H1 (cell line): ENCODE measurements at regions not wholly inside any gene's neighbourhood (a gene's known extent, or its start where the extent isn't known, plus 50 kb on each side); places are given as distances from the start of the nearest gene placed in this dataset.

Experiments used
- CTCF ChIA-PET: fragments of 300-600 bp; sonication (Branson Sonifier 250); formaldehyde crosslinking; loops from one replicate; lab custom pipeline; 2021; ENCODE audit not compliant: partially characterized antibody; lab: Charles Lee
- POLR2A ChIA-PET: fragments of 300-600 bp; sonication (Branson Sonifier 250); formaldehyde crosslinking; loops from one replicate; lab custom pipeline; 2021; ENCODE audit warnings: inconsistent platforms; ENCODE audit not compliant: partially characterized antibody; lab: Charles Lee
- DNase-seq, 2 experiments: peaks; one replicate each; pipeline versions ENCODE4 v3.0.0 to v3.0.0-alpha.2; 2010 to 2022; ENCODE audit warnings: low spot score in 2 of 2, low read depth in 1 of 2, mixed read lengths in 1 of 2
- FAIRE-seq: peaks from 2 replicates; lab custom pipeline; 2011; peaks lifted over from hg19 to GRCh38; lab: Jason Lieb, UNC
- H2AFZ ChIP-seq: 2 replicates; pipeline ENCODE4 v1.8.1; 2012; ENCODE audit warnings: low read length, inconsistent platforms
- H2AK5ac ChIP-seq: 2 replicates; pipeline ENCODE4 v1.6.1; 2013; ENCODE audit warnings: low read depth, low read length
- H2BK120ac ChIP-seq: replicated peaks from 2 replicates; pipeline ENCODE3; 2013; ENCODE audit warnings: low read depth, low read length, inconsistent platforms
- H2BK12ac ChIP-seq: 2 replicates; pipeline ENCODE4 v1.6.1; 2013; ENCODE audit warnings: low read depth, low read length
- H2BK15ac ChIP-seq: 2 replicates; pipeline ENCODE4 v1.6.1; 2013; ENCODE audit warnings: low read length
- H2BK20ac ChIP-seq: 2 replicates; pipeline ENCODE4 v1.6.1; 2013; ENCODE audit warnings: low read length
- H2BK5ac ChIP-seq: 2 replicates; pipeline ENCODE4 v1.6.1; 2013; ENCODE audit warnings: low read depth, low read length
- H3K14ac ChIP-seq: 2 replicates; pipeline ENCODE4 v1.6.1; 2013; ENCODE audit warnings: inconsistent platforms; ENCODE audit not compliant: insufficient read length
- H3K18ac ChIP-seq: 2 replicates; pipeline ENCODE4 v1.6.1; 2013; ENCODE audit warnings: low read length; ENCODE audit errors: extremely low read depth
- H3K23ac ChIP-seq: 2 replicates; pipeline ENCODE4 v1.6.1; 2013; ENCODE audit warnings: inconsistent platforms; ENCODE audit not compliant: insufficient read length
- H3K23me2 ChIP-seq: 2 replicates; pipeline ENCODE4 v1.6.1; 2013; ENCODE audit warnings: low read depth, low read length
- H3K27ac ChIP-seq: 2 replicates; pipeline ENCODE4 v1.6.1; 2011; ENCODE audit warnings: low read depth, low read length, inconsistent platforms
- H3K27me3 ChIP-seq, 4 experiments: replicated peaks in 1 of 4; 1 replicate in 1 of 4; 2 replicates in 3 of 4; pipeline versions ENCODE4 v1.6.1 to v1.8.1; 2011 to 2013; ENCODE audit warnings: low read length in 3 of 4, mild to moderate bottlenecking in 3 of 4, inconsistent platforms in 2 of 4, mixed read lengths in 2 of 4, moderate library complexity in 1 of 4; ENCODE audit not compliant: control insufficient read depth in 3 of 4, insufficient read depth in 3 of 4; ENCODE audit errors: extremely low read depth in 1 of 4
- H3K36me3 ChIP-seq, 4 experiments: 2 replicates each; pipeline versions ENCODE4 v1.6.1 to v1.8.1; 2011 to 2013; ENCODE audit warnings: mild to moderate bottlenecking in 4 of 4, low read length in 3 of 4, moderate library complexity in 2 of 4, control low read depth in 1 of 4, inconsistent platforms in 1 of 4; ENCODE audit not compliant: insufficient read depth in 4 of 4, control insufficient read depth in 2 of 4
- H3K4ac ChIP-seq: replicated peaks from 2 replicates; pipeline ENCODE3; 2013; ENCODE audit warnings: low read length, low read depth, mixed read lengths, inconsistent platforms; ENCODE audit not compliant: insufficient read length
- H3K4me1 ChIP-seq, 4 experiments: replicated peaks in 1 of 4; 1 replicate in 1 of 4; 2 replicates in 3 of 4; pipeline versions ENCODE4 v1.6.1 to v1.8.1; 2011 to 2013; ENCODE audit warnings: low read length in 3 of 4, inconsistent platforms in 2 of 4, mixed read lengths in 1 of 4; ENCODE audit not compliant: insufficient read depth in 4 of 4, control insufficient read depth in 3 of 4
- H3K4me2 ChIP-seq, 2 experiments: 2 replicates each; pipeline versions ENCODE4 v1.6.1 to v1.8.1; 2011 to 2013; ENCODE audit warnings: low read depth in 2 of 2, low read length in 2 of 2, control low read depth in 1 of 2, inconsistent platforms in 1 of 2, mild to moderate bottlenecking in 1 of 2; ENCODE audit not compliant: insufficient read depth in 1 of 2
- H3K4me3 ChIP-seq, 4 experiments: fragments of 200-600, 300-600 bp in 1 of 4; sonication (generic), shearing (Covaris generic), sonication (Bioruptor Twin) in 1 of 4; 2 replicates each; pipeline versions ENCODE4 v1.5.1 to v1.8.1; 2011 to 2016; ENCODE audit warnings: low read length in 4 of 4, low read depth in 3 of 4, control low read depth in 2 of 4, inconsistent platforms in 2 of 4, mild to moderate bottlenecking in 2 of 4, mixed read lengths in 1 of 4, moderate library complexity in 1 of 4; ENCODE audit not compliant: insufficient read depth in 2 of 4; ENCODE audit errors: extremely low read depth in 1 of 4
- H3K56ac ChIP-seq: replicated peaks from 2 replicates; pipeline ENCODE3; 2013; ENCODE audit warnings: low read depth, mild to moderate bottlenecking, mixed read lengths, low read length, inconsistent platforms; ENCODE audit not compliant: insufficient read length
- H3K79me1 ChIP-seq: 2 replicates; pipeline ENCODE4 v1.6.1; 2013; ENCODE audit warnings: low read depth, low read length, control low read depth
- H3K79me2 ChIP-seq, 2 experiments: 2 replicates each; pipeline versions ENCODE4 v1.6.1 to v1.8.1; 2012 to 2013; ENCODE audit warnings: low read length in 2 of 2, mild to moderate bottlenecking in 2 of 2, inconsistent platforms in 1 of 2; ENCODE audit not compliant: insufficient read depth in 2 of 2, control insufficient read depth in 1 of 2
- H3K9ac ChIP-seq, 4 experiments: replicated peaks in 1 of 4; 1 replicate in 1 of 4; 2 replicates in 3 of 4; pipeline versions ENCODE4 v1.6.1 to v1.8.1; 2011 to 2013; ENCODE audit warnings: low read depth in 3 of 4, low read length in 3 of 4, control low read depth in 2 of 4, mild to moderate bottlenecking in 2 of 4, moderate library complexity in 2 of 4, inconsistent platforms in 1 of 4; ENCODE audit errors: extremely low read depth in 1 of 4
- H3K9me3 ChIP-seq, 2 experiments: 2 replicates each; pipeline versions ENCODE4 v1.6.1 to v1.8.1; 2012 to 2013; ENCODE audit warnings: mild to moderate bottlenecking in 2 of 2, moderate library complexity in 2 of 2, control low read depth in 1 of 2, inconsistent platforms in 1 of 2, low read depth in 1 of 2, low read length in 1 of 2, mixed read lengths in 1 of 2; ENCODE audit not compliant: insufficient read depth in 2 of 2
- H4K20me1 ChIP-seq, 2 experiments: replicated peaks in 1 of 2; 2 replicates each; pipeline versions ENCODE3 to v1.8.1; 2011 to 2013; ENCODE audit warnings: inconsistent platforms in 2 of 2, low read length in 2 of 2, mild to moderate bottlenecking in 1 of 2; ENCODE audit not compliant: insufficient read depth in 2 of 2, control insufficient read depth in 1 of 2
- H4K5ac ChIP-seq: 2 replicates; pipeline ENCODE4 v1.6.1; 2013; ENCODE audit warnings: low read length, low read depth, mixed read lengths, inconsistent platforms; ENCODE audit not compliant: insufficient read length
- H4K8ac ChIP-seq: 2 replicates; pipeline ENCODE4 v1.8.0; 2013; ENCODE audit warnings: mild to moderate bottlenecking, moderate library complexity, low read length, inconsistent platforms; ENCODE audit not compliant: insufficient read depth; ENCODE audit errors: extremely low read depth
- H4K91ac ChIP-seq: replicated peaks from 2 replicates; pipeline ENCODE3; 2013; ENCODE audit warnings: low read length, mixed read lengths, inconsistent platforms; ENCODE audit not compliant: insufficient read length
- ASH2L ChIP-seq: fragments of 200-600, 300-600 bp; sonication (generic); IDR thresholded peaks from one replicate; pipeline ENCODE4 v1.7.1; 2017; ENCODE audit warnings: low read length
- ZNF274 ChIP-seq: IDR thresholded peaks from 2 replicates; pipeline ENCODE4 v1.7.0; 2012; ENCODE audit warnings: low read length, borderline replicate concordance; ENCODE audit errors: extremely low read depth

DNA sequence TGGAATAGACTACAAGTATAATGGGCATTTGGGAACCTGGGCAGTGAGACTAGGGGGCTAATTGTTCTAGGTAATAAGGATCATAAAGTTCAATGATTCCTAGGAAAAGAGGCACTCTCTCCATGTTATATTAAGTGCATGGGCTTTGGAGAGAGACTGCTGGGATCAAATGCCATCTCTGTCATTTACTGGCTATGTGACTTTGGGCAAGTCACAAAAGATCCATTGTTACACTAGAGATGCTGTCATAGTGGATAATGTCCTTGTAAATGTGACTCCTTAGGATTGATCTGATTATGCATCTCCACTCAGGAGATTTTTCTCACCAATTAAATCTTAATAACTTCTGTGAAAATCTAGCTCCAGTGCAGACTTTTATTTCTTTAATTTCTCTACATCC is 156.3 kb upstream of the CACNA2D1 start:
- H3K4me2 ChIP-seq, result no peak overlapping the region
- H3K27me3 ChIP-seq, result no peaks in the 10 kb centered on the region
- no peak overlapping the region for H3K14ac ChIP-seq
- H2BK15ac ChIP-seq, result no peak overlapping the region
- H2BK12ac ChIP-seq, result no peak overlapping the region
- H3K9ac ChIP-seq, result no peak overlapping the region
- H3K23me2 ChIP-seq, result no peaks in the 10 kb centered on the region
- no peak overlapping the region for H4K91ac ChIP-seq
- H3K4me1 ChIP-seq, result peaks cover 0 to 3% (median 0%) of the 10 kb centered on the region in 4 experiments; a peak in 1 of 7 replicates
- no peak overlapping the region for H3K27ac ChIP-seq
- DNase-seq, result no peak
- no peak overlapping the region for H3K4me3 ChIP-seq
- H2BK5ac ChIP-seq, result no peak overlapping the region
- H3K4ac ChIP-seq, result no peak overlapping the region
- H2BK20ac ChIP-seq, result no peak overlapping the region
- no peak overlapping the region for H4K8ac ChIP-seq
- no peak for FAIRE-seq
- H2AFZ ChIP-seq, result no peak overlapping the region
- no peaks in the 10 kb centered on the region for H3K79me2 ChIP-seq
- no peak overlapping the region for H2AK5ac ChIP-seq
- no peaks in the 10 kb centered on the region for H3K79me1 ChIP-seq
- no peak overlapping the region for H2BK120ac ChIP-seq
- ChIA-PET POLR2A (no interaction called here), CTCF (interaction anchor here (0.6 to 1.3 kb wide), 6 partner anchors 10 to 557 kb away, joined by 3 to 4 read pairs (median 3); no protein-coding TSS in a partner anchor)
- H3K18ac ChIP-seq, result no peak overlapping the region
- no peak overlapping the region for H4K5ac ChIP-seq
- H3K23ac ChIP-seq, result no peak overlapping the region
- H3K36me3 ChIP-seq, result no peaks in the 10 kb centered on the region
- TF ChIP-seq ASH2L (no peak), ZNF274 (no peak)
- H3K9me3 ChIP-seq, result peaks cover 0 to 3% of the 10 kb centered on the region in 2 experiments; a peak in 1 of 4 replicates
- no peaks in the 10 kb centered on the region for H4K20me1 ChIP-seq
- no peak overlapping the region for H3K56ac ChIP-seq
